K562 (cell line): ENCODE measurements at regions not wholly inside any gene's neighbourhood (a gene's known extent, or its start where the extent isn't known, plus 50 kb on each side); places are given as distances from the start of the nearest gene placed in this dataset.

Experiments
- DNMT1 ChIP-seq: fragments of 450-650 bp; IDR thresholded peaks from 2 replicates; pipeline ENCODE4 v1.6.1; 2016; ENCODE audit warnings: antibody characterized with exemption, mild to moderate bottlenecking
- HBP1 ChIP-seq: fragments of 450-650 bp; formaldehyde crosslinking; IDR thresholded peaks from 2 replicates; pipeline ENCODE4 v1.4.0; 2022; ENCODE audit warnings: missing genetic modification characterization
- IRF1 ChIP-seq: sonication (generic); formaldehyde crosslinking; IDR thresholded peaks from 2 replicates; pipeline ENCODE4 v1.8.0; 2022; ENCODE audit warnings: missing genetic modification reagents, mild to moderate bottlenecking, borderline replicate concordance
- POLR2A ChIP-seq: fragments of 450-650 bp; conservative IDR thresholded peaks from 2 replicates; pipeline ENCODE4 v1.6.1; 2016
- SREBF2 ChIP-seq: sonication (generic); formaldehyde crosslinking; IDR thresholded peaks from 2 replicates; pipeline ENCODE4 v1.4.0; 2020; ENCODE audit warnings: mild to moderate bottlenecking, missing genetic modification reagents
- TAF1 ChIP-seq: IDR thresholded peaks from 2 replicates; pipeline ENCODE4 v1.6.1; 2011; ENCODE audit warnings: mild to moderate bottlenecking, low read length, moderate library complexity; ENCODE audit not compliant: insufficient read depth, control insufficient read depth, severe bottlenecking; ENCODE audit errors: extremely low read depth
- ZFP36 ChIP-seq: fragments of 150-350 bp; IDR thresholded peaks from 2 replicates; pipeline ENCODE4 v1.6.1; 2018; ENCODE audit warnings: low read length, low read depth; ENCODE audit not compliant: partially characterized antibody
- ZNF57 ChIP-seq: fragments of 450-650 bp; formaldehyde crosslinking; IDR thresholded peaks from 2 replicates; pipeline ENCODE4 v1.4.0; 2020; ENCODE audit warnings: mild to moderate bottlenecking, moderate library complexity
- ZNF668 ChIP-seq: fragments of 250-450 bp; sonication (Bioruptor Pico); IDR thresholded peaks from 2 replicates; pipeline ENCODE4 v1.8.0; 2022; ENCODE audit warnings: mild to moderate bottlenecking, inconsistent platforms
- TF ChIP-seq, protein P1 (sequence below), 2 experiments: fragments of 250-450 bp in 1 of 2; fragments of 450-650 bp in 1 of 2; sonication (Bioruptor Pico) in 1 of 2; IDR thresholded peaks; 2 replicates each; pipeline versions ENCODE4 v1.6.1 to v1.8.0; 2016 to 2021; ENCODE audit warnings: mild to moderate bottlenecking in 2 of 2, moderate library complexity in 2 of 2, missing compliant biosample characterization in 1 of 2, missing genetic modification characterization in 1 of 2
- TF ChIP-seq, protein P2 (sequence below): fragments of 250-450 bp; sonication (Bioruptor Pico); IDR thresholded peaks from 2 replicates; pipeline ENCODE4 v1.4.0; 2020; ENCODE audit warnings: mild to moderate bottlenecking

- TF ChIP-seq ZNF668 (CRISPR knock-in tag) (no peak), ZNF57 (CRISPR knock-in tag) (no peak), DNMT1 (no peak), IRF1 (CRISPR knock-in tag) (no peak), POLR2A (no peak), ZFP36 (no peak), HBP1 (CRISPR knock-in tag) (no peak), SREBF2 (CRISPR knock-in tag) (no peak), TAF1 (no peak)
- TF ChIP-seq, protein P1, sequence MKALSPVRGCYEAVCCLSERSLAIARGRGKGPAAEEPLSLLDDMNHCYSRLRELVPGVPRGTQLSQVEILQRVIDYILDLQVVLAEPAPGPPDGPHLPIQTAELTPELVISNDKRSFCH (CRISPR knock-in tag; IDR thresholded peaks at IDR 0.05): no peak
- TF ChIP-seq, protein P1 (tag; IDR thresholded peaks at IDR 0.05): no peak
- TF ChIP-seq, protein P2, sequence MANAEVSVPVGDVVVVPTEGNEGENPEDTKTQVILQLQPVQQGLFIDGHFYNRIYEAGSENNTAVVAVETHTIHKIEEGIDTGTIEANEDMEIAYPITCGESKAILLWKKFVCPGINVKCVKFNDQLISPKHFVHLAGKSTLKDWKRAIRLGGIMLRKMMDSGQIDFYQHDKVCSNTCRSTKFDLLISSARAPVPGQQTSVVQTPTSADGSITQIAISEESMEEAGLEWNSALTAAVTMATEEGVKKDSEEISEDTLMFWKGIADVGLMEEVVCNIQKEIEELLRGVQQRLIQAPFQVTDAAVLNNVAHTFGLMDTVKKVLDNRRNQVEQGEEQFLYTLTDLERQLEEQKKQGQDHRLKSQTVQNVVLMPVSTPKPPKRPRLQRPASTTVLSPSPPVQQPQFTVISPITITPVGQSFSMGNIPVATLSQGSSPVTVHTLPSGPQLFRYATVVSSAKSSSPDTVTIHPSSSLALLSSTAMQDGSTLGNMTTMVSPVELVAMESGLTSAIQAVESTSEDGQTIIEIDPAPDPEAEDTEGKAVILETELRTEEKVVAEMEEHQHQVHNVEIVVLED (CRISPR knock-in tag): no peak
Observed at GRCh38 chr20:57985278-57985677, 243.2 kb downstream of the ANKRD60 start (continued).
